MV-4-11 (cell line): ENCODE measurements at regions not wholly inside any gene's neighbourhood (a gene's known extent, or its start where the extent isn't known, plus 50 kb on each side); places are given as distances from the start of the nearest gene placed in this dataset.

Source experiments
- DNase-seq: peaks from one replicate; lab custom pipeline; 2025; lab: John Stamatoyannopoulos, UW

DNA sequence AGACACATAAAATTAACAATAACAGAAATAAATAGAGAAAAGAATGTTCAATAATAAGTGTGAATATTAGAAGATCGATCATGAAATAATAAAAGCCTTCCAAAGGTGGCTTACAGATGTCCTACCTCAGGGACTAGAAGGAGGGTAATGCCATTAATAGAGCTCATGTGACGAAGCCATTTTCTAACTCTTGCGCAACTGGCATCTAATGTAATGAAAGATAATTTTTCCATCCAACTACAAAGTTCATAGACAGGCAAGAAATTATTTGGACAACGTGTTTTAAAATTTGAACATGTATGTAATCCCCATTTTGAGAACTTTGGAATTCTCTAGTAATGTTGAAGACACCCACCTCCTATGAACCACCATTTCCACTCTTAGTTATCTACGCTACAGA is 1394.3 kb upstream of the LRRTM3 start:
- DNase-seq: no peak

GRCh38 chr10:65534771-65535170 is 1391.1 kb upstream of the LRRTM3 start:
- DNase-seq: no peak

DNA sequence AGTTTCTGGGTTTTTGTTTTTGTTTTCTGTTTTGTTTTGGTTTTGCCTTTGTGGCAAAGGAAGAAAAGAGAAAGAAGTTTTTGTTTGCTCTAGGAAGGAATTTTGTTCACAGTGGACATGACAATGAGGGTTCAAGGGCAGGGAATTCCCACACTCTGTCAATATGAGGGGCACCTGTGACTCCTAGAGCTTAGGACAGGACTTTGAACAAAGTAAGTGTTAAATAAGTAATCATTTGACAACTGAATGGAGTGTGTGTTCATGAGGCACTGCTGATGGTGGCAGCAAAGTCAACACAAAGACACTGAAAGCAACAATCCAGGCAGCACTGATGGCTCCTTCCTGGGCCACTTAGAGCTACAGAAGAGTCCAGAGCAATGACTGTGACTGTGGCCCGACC is 1381.1 kb upstream of the LRRTM3 start:
- no peak for DNase-seq

DNA sequence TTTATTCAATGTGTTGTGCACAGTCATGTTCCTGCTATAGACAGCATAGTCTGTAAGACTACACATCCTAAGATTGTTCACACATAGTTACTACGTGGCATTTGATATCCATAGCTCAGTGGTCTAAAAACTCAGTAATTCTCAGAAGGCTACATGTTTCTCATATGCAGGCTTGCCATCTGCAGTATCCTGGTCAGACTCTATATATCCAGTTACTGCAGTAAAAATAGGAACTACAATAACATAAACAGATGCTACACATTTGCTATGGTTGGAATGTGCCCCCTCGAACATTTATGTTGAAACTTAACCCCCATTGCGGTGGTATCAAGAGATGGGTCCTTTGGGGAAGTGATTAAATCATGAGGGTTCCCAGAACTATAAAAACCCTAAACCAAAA is 1377.8 kb upstream of the LRRTM3 start:
- DNase-seq: peak; percentile 32

GRCh38 chr10:65550761-65551160 is 1375.1 kb upstream of the LRRTM3 start:
- DNase-seq: no peak

GRCh38 chr10:65555192-65555591 is 1370.6 kb upstream of the LRRTM3 start:
- no peak for DNase-seq

- DNase-seq: no peak
These were observed 1369.8 kb upstream of the LRRTM3 start for GRCh38 chr10:65556006-65556405.

DNA sequence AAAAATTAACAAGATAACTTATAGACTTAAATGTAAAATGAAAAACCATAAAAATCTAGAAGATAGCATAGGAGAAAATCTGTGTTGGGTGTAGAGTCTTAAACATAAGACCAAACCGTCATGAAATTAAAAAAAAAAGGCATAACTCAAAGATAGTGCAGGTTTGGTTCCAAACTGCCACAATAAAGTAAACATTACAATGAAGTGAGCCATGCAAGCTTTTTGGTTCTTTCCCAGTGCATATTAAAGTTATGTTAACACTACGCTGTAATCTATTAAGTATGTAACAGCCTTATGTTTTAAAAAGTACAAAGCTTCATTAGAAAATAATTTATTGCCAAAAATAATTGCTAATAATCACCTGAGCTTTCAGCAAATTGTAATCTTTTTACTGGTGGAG is 1366.5 kb upstream of the LRRTM3 start:
- no peak for DNase-seq

GRCh38 chr10:65565246-65565645 is 1360.6 kb upstream of the LRRTM3 start:
- peak; percentile 44 for DNase-seq

DNA sequence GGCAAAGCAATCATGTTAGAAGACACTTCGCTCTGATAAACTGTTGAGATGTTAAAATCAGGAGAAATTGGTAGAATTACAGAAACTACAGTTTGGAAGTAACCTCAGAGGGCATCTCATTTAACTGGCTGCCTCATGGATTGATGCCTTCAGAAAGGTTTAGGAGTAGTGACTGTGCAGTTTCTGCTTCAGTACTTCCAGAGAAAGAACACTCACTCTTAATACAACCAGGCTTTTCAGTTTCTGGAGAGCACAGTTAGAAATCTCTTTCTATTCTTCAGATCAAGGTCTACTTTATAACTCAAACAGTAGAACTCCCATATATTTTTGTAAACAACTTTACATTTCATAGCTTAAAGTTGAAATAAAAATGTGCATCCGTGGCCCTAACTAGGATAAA is 1358.9 kb upstream of the LRRTM3 start:
- DNase-seq: no peak

GRCh38 chr10:65570143-65571010 is 1355.5 kb upstream of the LRRTM3 start:
- peak; percentile 58 for DNase-seq

DNA sequence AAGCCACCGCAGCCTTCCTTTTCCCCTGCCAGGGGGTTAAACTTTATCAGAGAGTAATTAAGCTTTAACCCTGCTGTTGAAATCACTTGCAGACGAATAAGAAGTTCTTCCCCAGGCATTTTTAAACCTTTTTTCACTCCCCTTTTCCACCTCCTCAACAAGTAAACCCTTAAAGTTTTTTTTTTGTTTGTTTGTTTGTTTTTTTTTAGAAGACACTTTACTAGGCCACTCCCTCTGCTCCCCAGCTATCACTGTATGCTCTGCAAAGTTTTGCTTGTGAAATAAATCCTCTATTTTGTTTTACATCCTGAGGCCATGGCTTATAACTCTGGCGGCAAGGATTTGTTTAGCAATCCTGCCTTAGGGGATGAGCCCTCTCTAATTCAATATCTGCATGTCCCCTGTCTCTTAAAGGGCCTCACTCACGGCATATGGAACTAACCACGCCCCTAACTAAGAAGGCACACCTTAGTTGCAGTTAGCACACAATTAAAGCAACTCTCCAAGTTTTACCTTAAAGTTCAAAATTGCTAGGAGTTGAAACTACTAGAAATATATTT is 1354.7 kb upstream of the LRRTM3 start:
- no peak for DNase-seq

DNA sequence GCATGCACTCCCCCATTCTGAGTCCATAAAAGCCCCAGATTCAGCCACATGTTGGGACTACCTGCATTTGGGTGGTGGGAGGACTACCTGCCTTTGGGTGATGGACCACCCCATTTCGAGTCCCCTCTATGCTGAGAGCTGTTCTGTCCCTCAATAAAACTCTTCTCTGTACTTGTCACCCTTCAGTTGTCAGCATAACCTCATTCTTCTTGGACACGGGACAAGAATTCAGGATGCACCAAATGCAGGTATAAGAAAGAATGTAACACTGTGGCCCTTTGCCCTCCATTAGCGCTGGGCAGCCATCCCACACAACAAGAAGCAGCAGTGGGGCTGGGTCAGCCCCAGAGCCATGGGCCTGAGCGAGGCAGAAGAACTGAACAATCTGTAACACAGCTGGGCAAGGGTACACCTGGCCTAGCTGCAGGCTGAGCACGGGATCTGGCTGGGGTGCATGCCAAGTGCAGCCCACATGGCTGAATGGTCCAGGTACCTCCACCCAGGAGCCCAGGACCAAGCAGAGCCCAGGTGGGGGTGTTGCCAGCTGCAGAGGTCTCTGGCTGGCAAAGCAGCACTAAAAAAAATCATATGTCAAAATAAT is 1344.3 kb upstream of the LRRTM3 start:
- DNase-seq: no peak

DNA sequence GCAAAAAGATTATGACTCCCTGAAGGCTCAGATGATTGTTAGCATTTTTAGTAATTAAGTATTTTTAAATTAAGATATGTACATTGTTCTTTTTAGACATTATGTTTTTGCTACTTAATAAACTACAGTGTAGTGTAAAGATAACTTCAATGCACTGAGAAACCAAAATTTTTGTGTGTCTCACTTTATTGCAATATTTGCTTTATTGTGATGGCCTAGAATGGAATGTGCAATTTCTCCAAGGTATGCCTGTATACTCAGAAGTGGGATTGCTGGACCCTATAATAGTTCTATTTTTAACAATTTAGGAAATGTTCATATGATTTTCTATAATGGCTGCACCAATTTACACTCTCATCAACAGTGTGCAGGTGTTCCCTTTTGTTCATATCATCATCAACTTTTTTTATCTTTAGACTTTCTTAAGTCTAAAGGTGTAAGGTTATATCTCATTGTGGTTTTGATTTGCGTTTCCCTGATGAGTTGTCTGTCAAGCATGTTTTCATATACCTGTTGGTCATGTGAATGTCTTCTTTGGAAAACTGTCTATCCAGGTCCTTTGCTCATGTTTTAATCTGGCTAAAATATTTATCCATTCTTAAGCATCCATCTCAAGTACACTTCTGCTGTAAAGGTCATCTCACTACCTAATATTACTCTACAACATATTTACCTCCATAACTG is 1323.5 kb upstream of the LRRTM3 start:
- DNase-seq: no peak

- DNase-seq: no peak
These were observed 1314.2 kb upstream of the LRRTM3 start for GRCh38 chr10:65611592-65611991.

- no peak for DNase-seq
These were observed 1310.8 kb upstream of the LRRTM3 start for GRCh38 chr10:65614956-65615565.

DNA sequence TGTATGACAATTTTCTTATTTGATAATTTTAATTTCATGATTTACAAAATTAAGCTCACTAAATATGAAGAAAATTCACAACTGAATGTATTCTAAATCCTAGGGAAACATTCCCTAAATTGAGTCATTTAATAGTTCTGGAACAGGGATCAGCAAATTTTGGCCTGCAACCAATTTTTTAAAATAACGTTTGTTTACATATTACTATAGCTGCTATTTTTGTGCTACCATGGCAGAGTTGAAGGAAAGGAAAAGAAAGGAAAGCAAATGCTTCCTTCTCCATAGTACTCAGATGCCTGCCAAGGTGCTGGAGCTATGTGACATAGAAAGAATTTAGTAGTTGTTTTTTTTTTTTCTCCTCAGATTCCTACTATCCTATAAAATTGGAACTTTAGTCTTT is 1307.7 kb upstream of the LRRTM3 start:
- DNase-seq: no peak

GRCh38 chr10:65620404-65621048 is 1305.3 kb upstream of the LRRTM3 start:
- no peak for DNase-seq

DNA sequence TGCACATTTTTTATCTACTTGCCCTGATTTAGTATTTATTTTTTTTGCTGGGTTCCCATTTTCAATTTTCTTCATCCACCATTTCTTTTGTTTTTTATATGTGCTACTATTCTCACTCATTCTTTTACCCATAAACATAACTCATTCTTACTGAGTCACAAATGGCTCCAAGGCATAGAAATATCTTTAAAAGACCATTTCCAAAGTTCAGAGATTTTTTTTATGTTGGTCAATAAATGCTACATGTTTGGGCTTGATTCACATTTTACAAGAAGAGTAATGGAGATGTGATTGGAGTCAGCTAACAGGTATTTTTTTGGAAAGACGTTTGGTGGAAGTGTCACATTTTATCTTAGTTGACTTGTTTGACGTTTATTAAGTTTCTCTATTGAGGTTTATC is 1303.2 kb upstream of the LRRTM3 start:
- no peak for DNase-seq

GRCh38 chr10:65628493-65629139 is 1297.2 kb upstream of the LRRTM3 start:
- no peak for DNase-seq

DNA sequence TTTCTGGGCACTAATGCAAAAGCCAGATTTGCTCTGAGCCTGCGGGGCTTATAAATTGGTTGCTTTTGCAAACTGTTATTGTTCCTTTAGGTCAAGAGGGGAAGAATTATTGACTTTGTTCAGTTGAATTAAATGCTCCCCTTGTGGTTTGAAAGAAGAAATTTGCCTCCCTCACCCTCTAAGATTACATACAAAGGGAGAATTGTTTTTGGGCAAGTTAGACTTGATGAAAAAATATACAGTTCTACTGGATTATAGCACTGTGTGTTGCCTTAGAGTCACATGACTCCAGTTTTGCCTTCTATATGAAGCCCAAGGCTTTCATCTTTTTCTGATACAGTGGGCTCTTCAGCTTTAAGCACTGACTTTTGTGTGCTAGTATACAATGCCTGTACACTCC is 1265.8 kb upstream of the LRRTM3 start:
- no peak for DNase-seq
